Neural progenitor cell (in vitro differentiated cells): ENCODE measurements at regions not wholly inside any gene's neighbourhood (a gene's known extent, or its start where the extent isn't known, plus 50 kb on each side); places are given as distances from the start of the nearest gene placed in this dataset.

Experiments used
- DNase-seq: peaks from one replicate; pipeline ENCODE4 v3.0.0-alpha.2; 2016; ENCODE audit warnings: low spot score
- H2AFZ ChIP-seq: fragments of 200-600 bp; sonication (generic); replicated peaks from 2 replicates; pipeline ENCODE4 v1.6.1; 2016; ENCODE audit warnings: antibody characterized with exemption
- H3F3A ChIP-seq: fragments of 200-600 bp; sonication (generic); 2 replicates; pipeline ENCODE4 v1.6.1; 2016; ENCODE audit warnings: antibody characterized with exemption, low read depth
- H3K27ac ChIP-seq: fragments of 200-600 bp; sonication (generic); 2 replicates; pipeline ENCODE4 v1.5.1; 2016; ENCODE audit warnings: mild to moderate bottlenecking
- H3K27me3 ChIP-seq: fragments of 200-600 bp; sonication (generic); 2 replicates; pipeline ENCODE4 v1.6.1; 2016; ENCODE audit warnings: mild to moderate bottlenecking, moderate library complexity
- H3K36me3 ChIP-seq: fragments of 200-600 bp; sonication (generic); 2 replicates; pipeline ENCODE4 v1.5.1; 2016
- H3K4me1 ChIP-seq: fragments of 200-600 bp; sonication (generic); 2 replicates; pipeline ENCODE4 v1.6.1; 2016; ENCODE audit warnings: mixed run types
- H3K4me2 ChIP-seq: fragments of 200-600 bp; sonication (generic); 2 replicates; pipeline ENCODE4 v1.6.1; 2016
- H3K4me3 ChIP-seq: fragments of 200-600 bp; sonication (generic); 2 replicates; pipeline ENCODE4 v1.5.1; 2016
- H3K79me2 ChIP-seq: fragments of 200-600 bp; sonication (generic); 2 replicates; pipeline ENCODE4 v1.6.1; 2016; ENCODE audit warnings: low read depth
- H3K9ac ChIP-seq: fragments of 200-600 bp; sonication (generic); 2 replicates; pipeline ENCODE4 v1.6.1; 2016
- H3K9me3 ChIP-seq: fragments of 200-600 bp; sonication (generic); 2 replicates; pipeline ENCODE4 v1.5.1; 2016; ENCODE audit warnings: low read depth
- H4K20me1 ChIP-seq: fragments of 200-600 bp; sonication (generic); 2 replicates; pipeline ENCODE4 v1.6.1; 2016; ENCODE audit warnings: low read depth
- H3K27ac Mint-ChIP-seq: 3 replicates; pipeline ENCODE4 v1.8.0; 2021; ENCODE audit warnings: mixed read lengths
- H3K27me3 Mint-ChIP-seq: 2 replicates; pipeline ENCODE4 v1.8.0; 2022; ENCODE audit warnings: low read depth, mild to moderate bottlenecking, inconsistent platforms, moderate library complexity, mixed read lengths; ENCODE audit not compliant: insufficient read depth
- H3K36me3 Mint-ChIP-seq: 3 replicates; pipeline ENCODE4 v1.8.0; 2021; ENCODE audit warnings: mixed read lengths
- H3K4me1 Mint-ChIP-seq: 3 replicates; pipeline ENCODE4 v1.8.0; 2021; ENCODE audit warnings: mixed read lengths
- H3K4me3 Mint-ChIP-seq: 3 replicates; pipeline ENCODE4 v1.8.0; 2021; ENCODE audit warnings: mild to moderate bottlenecking, moderate library complexity, mixed read lengths
- H3K9me3 Mint-ChIP-seq: 3 replicates; pipeline ENCODE4 v1.8.0; 2020; ENCODE audit warnings: mixed read lengths
- CTCF ChIP-seq: fragments of 200-600 bp; sonication (generic); IDR thresholded peaks from 2 replicates; pipeline ENCODE4 v1.5.1; 2017; ENCODE audit warnings: antibody characterized with exemption, mild to moderate bottlenecking
- EZH2 ChIP-seq: fragments of 200-600 bp; sonication (generic); IDR thresholded peaks from 2 replicates; pipeline ENCODE4 v1.6.1; 2017; ENCODE audit warnings: antibody characterized with exemption, mild to moderate bottlenecking, moderate library complexity
- EZH2phosphoT487 ChIP-seq: fragments of 200-600 bp; sonication (generic); IDR thresholded peaks from 2 replicates; pipeline ENCODE4 v1.6.1; 2017; ENCODE audit warnings: antibody characterized with exemption

GRCh38 chrX:113514906-113515305, 674.3 kb upstream of the AMOT start:
- Histone ChIP-seq H3K27ac (no peak overlapping the region), H3K79me2 (no peaks in the 10 kb centered on the region), H3K9ac (no peak overlapping the region), H3K4me1 (peaks cover 3% of the 10 kb centered on the region), H3K9me3 (no peaks in the 10 kb centered on the region), H3F3A (no peaks in the 10 kb centered on the region), H3K4me2 (no peak overlapping the region), H2AFZ (no peak overlapping the region), H3K36me3 (no peaks in the 10 kb centered on the region), H4K20me1 (no peaks in the 10 kb centered on the region), H3K4me3 (no peak overlapping the region), H3K27me3 (no peaks in the 10 kb centered on the region)
- Mint-ChIP-seq H3K27ac (no peak overlapping the region), H3K4me3 (no peak overlapping the region), H3K36me3 (no peaks in the 10 kb centered on the region), H3K27me3 (no peaks in the 10 kb centered on the region), H3K4me1 (peaks cover 24% of the 10 kb centered on the region), H3K9me3 (no peaks in the 10 kb centered on the region)
- TF ChIP-seq EZH2 (no peak), EZH2phosphoT487 (no peak), CTCF (no peak)
- DNase-seq = no peak

DNA sequence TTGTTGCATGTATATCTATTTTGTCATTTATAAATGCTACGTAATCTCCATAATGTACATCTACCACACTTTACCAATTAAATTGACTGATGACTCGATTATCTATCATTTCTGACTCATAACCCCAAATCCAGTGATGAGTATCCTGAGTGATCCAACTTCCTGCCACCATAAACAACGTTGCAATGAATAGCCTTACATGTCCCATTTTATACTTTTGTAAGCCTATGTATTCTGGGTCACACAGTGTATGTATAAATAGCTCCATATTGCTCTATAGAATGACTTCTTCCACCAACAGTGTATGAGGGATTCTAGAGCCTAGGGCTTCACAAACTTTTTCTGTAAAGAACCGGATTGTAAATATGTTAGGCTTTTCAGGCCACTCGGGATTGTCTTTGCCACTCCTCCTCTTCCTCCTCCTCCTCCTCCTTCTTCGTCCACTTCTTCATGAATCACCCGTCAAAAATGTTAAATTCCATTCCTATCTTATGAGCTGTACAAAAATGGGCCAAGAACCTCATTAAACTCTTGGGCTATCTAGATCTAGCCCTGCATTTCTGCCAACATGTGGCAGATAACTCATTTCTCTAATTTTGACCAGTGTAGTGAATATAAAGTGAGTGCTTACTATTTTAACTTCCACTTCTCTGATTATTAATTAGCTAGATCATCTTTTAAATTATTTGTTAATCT, 672.2 kb upstream of the AMOT start:
- Histone ChIP-seq H3K79me2 (no peaks in the 10 kb centered on the region), H3K9me3 (no peaks in the 10 kb centered on the region), H3K36me3 (no peaks in the 10 kb centered on the region), H3K4me2 (no peak overlapping the region), H3K27me3 (no peaks in the 10 kb centered on the region), H2AFZ (no peak overlapping the region), H3K4me1 (peaks cover 3% of the 10 kb centered on the region), H3K9ac (no peak overlapping the region), H4K20me1 (no peaks in the 10 kb centered on the region), H3K4me3 (no peak overlapping the region), H3F3A (no peaks in the 10 kb centered on the region), H3K27ac (no peak overlapping the region)
- Mint-ChIP-seq H3K4me1 (peaks cover 24% of the 10 kb centered on the region), H3K36me3 (no peaks in the 10 kb centered on the region), H3K4me3 (no peak overlapping the region), H3K9me3 (no peaks in the 10 kb centered on the region), H3K27me3 (no peaks in the 10 kb centered on the region), H3K27ac (no peak overlapping the region)
- DNase-seq = no peak
- TF ChIP-seq CTCF (no peak), EZH2phosphoT487 (no peak)

GRCh38 chrX:113510586-113510985, 670.0 kb upstream of the AMOT start:
- DNase-seq = no peak

More at GRCh38 chrX:113510586-113510985, 670.0 kb upstream of the AMOT start:
- no peak overlapping the region for H3K9ac ChIP-seq
- Mint-ChIP-seq H3K27ac (no peak overlapping the region), H3K36me3 (no peaks in the 10 kb centered on the region), H3K4me3 (no peak overlapping the region), H3K4me1 (peaks cover 24% of the 10 kb centered on the region), H3K9me3 (no peaks in the 10 kb centered on the region), H3K27me3 (no peaks in the 10 kb centered on the region)
- H3K4me2 ChIP-seq = no peak overlapping the region
- H3F3A ChIP-seq = no peaks in the 10 kb centered on the region
- H3K4me1 ChIP-seq = peaks cover 3% of the 10 kb centered on the region
- TF ChIP-seq EZH2phosphoT487 (no peak), CTCF (no peak), EZH2 (no peak)
- no peaks in the 10 kb centered on the region for H3K27me3 ChIP-seq
- no peaks in the 10 kb centered on the region for H3K9me3 ChIP-seq
- no peak overlapping the region for H2AFZ ChIP-seq
- H3K79me2 ChIP-seq = no peaks in the 10 kb centered on the region
- no peaks in the 10 kb centered on the region for H3K36me3 ChIP-seq
- no peak overlapping the region for H3K4me3 ChIP-seq
- H4K20me1 ChIP-seq = no peaks in the 10 kb centered on the region
- no peak overlapping the region for H3K27ac ChIP-seq
